ENCODE measurements at regions not wholly inside any gene's neighbourhood (a gene's known extent, or its start where the extent isn't known, plus 50 kb on each side); places are given as distances from the start of the nearest gene placed in this dataset.

GRCh38 chr15:27619204-27619603, 479.9 kb downstream of the OCA2 start:
- DNase-seq (ENCODE audit: low read depth): no peak
- ChIA-PET CTCF (no interaction called here), POLR2A (no interaction called here)
- H3K27me3 ChIP-seq (ENCODE audit: control insufficient read depth, insufficient read depth, low read length): no peaks in the 10 kb centered on the region
- no peak overlapping the region for H3K4me3 ChIP-seq (ENCODE audit: low read depth, low read length)
- H3K36me3 ChIP-seq (ENCODE audit: control insufficient read depth, insufficient read depth, low read length): no peaks in the 10 kb centered on the region
- no peak for TF ChIP-seq CTCF (IDR thresholded peaks at IDR 0.05; ENCODE audit: insufficient read depth, low read depth, low read length)

- no peak for DNase-seq (ENCODE audit: low read depth)
- POLR2A ChIA-PET: no interaction called here
- no peak for TF ChIP-seq CTCF (IDR thresholded peaks at IDR 0.05; ENCODE audit: insufficient read depth, low read depth, low read length)
- Histone ChIP-seq H3K27me3 (ENCODE audit: control insufficient read depth, insufficient read depth, low read length) (no peaks in the 10 kb centered on the region), H3K36me3 (ENCODE audit: control insufficient read depth, insufficient read depth, low read length) (no peaks in the 10 kb centered on the region), H3K4me3 (ENCODE audit: low read depth, low read length) (no peak overlapping the region)
- CTCF ChIA-PET: no interaction called here
Observed at GRCh38 chr15:27617013-27617412, 482.1 kb downstream of the OCA2 start.

GRCh38 chr15:27608248-27608647, 490.9 kb downstream of the OCA2 start:
- TF ChIP-seq CTCF (IDR thresholded peaks at IDR 0.05; ENCODE audit: insufficient read depth, low read depth, low read length): no peak
- Histone ChIP-seq H3K27me3 (ENCODE audit: control insufficient read depth, insufficient read depth, low read length) (no peaks in the 10 kb centered on the region), H3K4me3 (ENCODE audit: low read depth, low read length) (no peak overlapping the region), H3K36me3 (ENCODE audit: control insufficient read depth, insufficient read depth, low read length) (no peaks in the 10 kb centered on the region)
- DNase-seq (ENCODE audit: low read depth): no peak
- CTCF ChIA-PET: no interaction called here
- POLR2A ChIA-PET: no interaction called here

GRCh38 chr15:27601239-27601960, 497.7 kb downstream of the OCA2 start:
- no peak for DNase-seq (ENCODE audit: low read depth)

GRCh38 chr15:27599034-27599433, 500.1 kb downstream of the OCA2 start:
- Histone ChIP-seq H3K36me3 (ENCODE audit: control insufficient read depth, insufficient read depth, low read length) (no peaks in the 10 kb centered on the region), H3K27me3 (ENCODE audit: control insufficient read depth, insufficient read depth, low read length) (no peaks in the 10 kb centered on the region), H3K4me3 (ENCODE audit: low read depth, low read length) (no peak overlapping the region)
- TF ChIP-seq CTCF (IDR thresholded peaks at IDR 0.05; ENCODE audit: insufficient read depth, low read depth, low read length): no peak
- CTCF ChIA-PET: no interaction called here
- POLR2A ChIA-PET: no interaction called here
- DNase-seq (ENCODE audit: low read depth): no peak

More at GRCh38 chr15:27601239-27601960, 497.7 kb downstream of the OCA2 start:
- ChIA-PET POLR2A (no interaction called here), CTCF (no interaction called here)
- no peaks in the 10 kb centered on the region for H3K36me3 ChIP-seq (ENCODE audit: control insufficient read depth, insufficient read depth, low read length)
- H3K4me3 ChIP-seq (ENCODE audit: low read depth, low read length): no peak overlapping the region
- no peaks in the 10 kb centered on the region for H3K27me3 ChIP-seq (ENCODE audit: control insufficient read depth, insufficient read depth, low read length)
- TF ChIP-seq CTCF (IDR thresholded peaks at IDR 0.05; ENCODE audit: insufficient read depth, low read depth, low read length): no peak
